Endothelial cell (in vitro differentiated cells): ENCODE measurements at regions not wholly inside any gene's neighbourhood (a gene's known extent, or its start where the extent isn't known, plus 50 kb on each side); places are given as distances from the start of the nearest gene placed in this dataset.

ENCODE experiments used
- DNase-seq: peaks from one replicate; pipeline ENCODE4 v3.0.0; 2021; ENCODE audit warnings: low spot score
- H3K27ac Mint-ChIP-seq: one replicate; pipeline ENCODE4 v1.8.0; 2021; ENCODE audit warnings: mixed read lengths, inconsistent platforms; ENCODE audit not compliant: unreplicated experiment
- H3K27me3 Mint-ChIP-seq: one replicate; pipeline ENCODE4 v1.8.0; 2021; ENCODE audit warnings: mild to moderate bottlenecking, moderate library complexity, mixed read lengths, inconsistent platforms; ENCODE audit not compliant: unreplicated experiment
- H3K36me3 Mint-ChIP-seq: one replicate; pipeline ENCODE4 v1.8.0; 2021; ENCODE audit warnings: mild to moderate bottlenecking, low read depth, mixed read lengths, inconsistent platforms; ENCODE audit not compliant: unreplicated experiment
- H3K4me1 Mint-ChIP-seq: one replicate; pipeline ENCODE4 v1.8.0; 2021; ENCODE audit warnings: mild to moderate bottlenecking, mixed read lengths, inconsistent platforms; ENCODE audit not compliant: unreplicated experiment
- H3K4me3 Mint-ChIP-seq: one replicate; pipeline ENCODE4 v1.8.0; 2021; ENCODE audit warnings: mild to moderate bottlenecking, mixed read lengths, inconsistent platforms; ENCODE audit not compliant: unreplicated experiment
- H3K9me3 Mint-ChIP-seq: one replicate; pipeline ENCODE4 v1.8.0; 2021; ENCODE audit warnings: mixed read lengths, inconsistent platforms; ENCODE audit not compliant: unreplicated experiment
- TF ChIP-seq, protein P1 (sequence below): fragments of 200-600 bp; sonication (generic); IDR thresholded peaks from one replicate; pipeline ENCODE4 v1.5.0; 2021; ENCODE audit warnings: antibody characterized with exemption; ENCODE audit not compliant: unreplicated experiment

DNA sequence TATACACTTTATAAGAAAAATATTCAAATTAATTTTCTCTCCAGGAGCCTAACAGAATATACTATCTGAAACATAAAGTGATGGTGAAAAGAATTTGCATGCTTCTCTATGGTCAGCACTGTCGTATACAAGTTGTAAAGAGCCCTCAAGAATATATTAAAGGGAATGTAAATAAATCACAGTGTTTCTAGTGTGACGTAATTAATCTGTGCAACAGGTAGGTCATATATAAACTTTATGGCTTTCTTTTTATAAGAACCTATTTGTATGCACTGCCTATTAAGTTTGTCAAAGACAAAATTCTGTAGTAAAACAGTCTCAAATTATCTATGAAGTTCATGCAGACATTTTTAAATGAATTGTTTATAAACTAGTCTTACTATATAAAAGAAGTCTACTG, 347.9 kb upstream of the EYS start:
- H3K27ac Mint-ChIP-seq: no peak overlapping the region
- H3K9me3 Mint-ChIP-seq: no peaks in the 10 kb centered on the region
- H3K36me3 Mint-ChIP-seq: no peaks in the 10 kb centered on the region
- no peak for DNase-seq
- H3K4me1 Mint-ChIP-seq: no peaks in the 10 kb centered on the region
- H3K27me3 Mint-ChIP-seq: no peaks in the 10 kb centered on the region
- H3K4me3 Mint-ChIP-seq: no peak overlapping the region
- TF ChIP-seq, protein P1, sequence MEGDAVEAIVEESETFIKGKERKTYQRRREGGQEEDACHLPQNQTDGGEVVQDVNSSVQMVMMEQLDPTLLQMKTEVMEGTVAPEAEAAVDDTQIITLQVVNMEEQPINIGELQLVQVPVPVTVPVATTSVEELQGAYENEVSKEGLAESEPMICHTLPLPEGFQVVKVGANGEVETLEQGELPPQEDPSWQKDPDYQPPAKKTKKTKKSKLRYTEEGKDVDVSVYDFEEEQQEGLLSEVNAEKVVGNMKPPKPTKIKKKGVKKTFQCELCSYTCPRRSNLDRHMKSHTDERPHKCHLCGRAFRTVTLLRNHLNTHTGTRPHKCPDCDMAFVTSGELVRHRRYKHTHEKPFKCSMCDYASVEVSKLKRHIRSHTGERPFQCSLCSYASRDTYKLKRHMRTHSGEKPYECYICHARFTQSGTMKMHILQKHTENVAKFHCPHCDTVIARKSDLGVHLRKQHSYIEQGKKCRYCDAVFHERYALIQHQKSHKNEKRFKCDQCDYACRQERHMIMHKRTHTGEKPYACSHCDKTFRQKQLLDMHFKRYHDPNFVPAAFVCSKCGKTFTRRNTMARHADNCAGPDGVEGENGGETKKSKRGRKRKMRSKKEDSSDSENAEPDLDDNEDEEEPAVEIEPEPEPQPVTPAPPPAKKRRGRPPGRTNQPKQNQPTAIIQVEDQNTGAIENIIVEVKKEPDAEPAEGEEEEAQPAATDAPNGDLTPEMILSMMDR: no peak

DNA sequence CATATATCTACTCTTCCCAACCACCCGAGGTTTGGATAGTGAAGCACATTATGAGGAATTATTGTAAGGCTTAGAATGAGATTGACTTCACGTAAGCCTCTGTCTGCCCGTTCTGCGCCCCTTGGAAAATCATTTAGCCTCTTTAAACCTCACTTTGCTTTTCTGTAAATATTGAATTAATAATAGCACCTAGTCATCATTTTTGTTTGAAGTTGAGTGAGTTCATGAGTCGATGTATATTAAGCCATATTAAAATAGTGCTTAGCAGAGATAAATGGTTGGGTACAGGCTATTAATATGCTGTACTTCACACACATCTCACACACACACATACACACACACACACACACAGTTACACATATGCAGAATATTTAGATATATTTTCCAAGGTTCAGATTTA, 344.8 kb upstream of the EYS start:
- Mint-ChIP-seq H3K27me3 (no peaks in the 10 kb centered on the region), H3K4me3 (no peak overlapping the region), H3K4me1 (no peaks in the 10 kb centered on the region), H3K36me3 (no peaks in the 10 kb centered on the region), H3K9me3 (no peaks in the 10 kb centered on the region), H3K27ac (no peak overlapping the region)
- no peak for DNase-seq
- TF ChIP-seq, protein P1: no peak

DNA sequence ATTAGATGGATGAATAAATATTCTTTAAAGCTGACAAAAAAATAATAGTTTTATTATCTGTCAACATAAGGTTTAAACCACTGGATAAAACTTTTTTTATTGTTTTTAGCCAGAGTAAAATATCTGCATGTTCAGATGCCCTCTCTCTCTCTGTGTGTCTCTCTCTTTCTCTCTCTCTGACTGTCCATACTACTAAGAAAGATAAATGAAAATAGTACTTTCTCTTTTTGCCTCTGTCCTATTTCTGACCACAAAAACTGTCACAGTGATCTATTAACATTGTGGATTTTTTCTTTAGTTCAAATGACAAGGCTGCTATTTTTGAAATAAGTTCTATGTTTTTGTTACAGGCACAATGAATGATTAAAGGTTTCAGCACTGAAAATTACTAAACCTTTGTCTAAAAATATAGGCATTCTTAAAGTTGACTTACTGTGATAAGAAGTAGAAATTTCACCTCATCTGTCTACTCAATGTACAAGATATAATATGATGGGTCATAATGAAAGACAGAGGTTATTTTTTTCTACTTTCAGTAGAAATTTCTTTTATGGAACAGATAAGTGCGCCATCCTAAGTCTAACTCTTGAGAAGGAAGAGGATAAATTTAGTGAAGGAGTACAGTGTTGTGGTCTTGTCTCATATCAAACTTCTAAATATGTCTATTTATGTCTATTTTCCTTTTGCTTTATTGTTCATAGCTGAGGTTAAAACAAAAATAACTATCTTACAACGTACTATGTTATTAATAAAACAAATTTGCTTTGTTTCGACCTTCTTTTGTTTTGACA, 341.9 kb upstream of the EYS start:
- Mint-ChIP-seq H3K36me3 (no peaks in the 10 kb centered on the region), H3K9me3 (no peaks in the 10 kb centered on the region), H3K4me1 (no peaks in the 10 kb centered on the region), H3K4me3 (no peak overlapping the region), H3K27ac (no peak overlapping the region), H3K27me3 (no peaks in the 10 kb centered on the region)
- no peak for DNase-seq
- TF ChIP-seq, protein P1: no peak

DNA sequence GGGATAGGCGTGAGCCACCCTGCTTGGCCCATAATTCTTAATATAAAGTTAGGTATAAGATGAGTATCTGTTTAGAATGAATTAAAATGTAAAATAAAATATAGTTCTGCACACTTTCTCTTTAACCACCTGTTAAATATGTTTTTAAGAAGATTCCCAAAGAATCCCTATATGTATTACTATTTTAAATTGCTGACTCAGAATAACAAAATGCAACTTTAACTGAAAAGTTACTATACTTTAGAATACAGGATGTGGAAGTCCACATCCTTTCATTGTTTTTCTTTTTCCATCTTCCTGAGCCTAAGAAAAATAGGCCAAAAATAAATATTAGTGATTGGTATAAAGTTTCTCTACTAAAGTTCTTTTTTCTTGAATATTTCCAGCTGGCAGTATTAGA, 325.6 kb upstream of the EYS start:
- H3K27ac Mint-ChIP-seq: peak overlapping the region; percentile 57
- H3K36me3 Mint-ChIP-seq: no peaks in the 10 kb centered on the region
- H3K27me3 Mint-ChIP-seq: peaks cover 3% of the 10 kb centered on the region
- H3K4me1 Mint-ChIP-seq: peaks cover 7% of the 10 kb centered on the region
- TF ChIP-seq, protein P1: no peak
- no peaks in the 10 kb centered on the region for H3K9me3 Mint-ChIP-seq
- H3K4me3 Mint-ChIP-seq: no peak overlapping the region
- no peak for DNase-seq

DNA sequence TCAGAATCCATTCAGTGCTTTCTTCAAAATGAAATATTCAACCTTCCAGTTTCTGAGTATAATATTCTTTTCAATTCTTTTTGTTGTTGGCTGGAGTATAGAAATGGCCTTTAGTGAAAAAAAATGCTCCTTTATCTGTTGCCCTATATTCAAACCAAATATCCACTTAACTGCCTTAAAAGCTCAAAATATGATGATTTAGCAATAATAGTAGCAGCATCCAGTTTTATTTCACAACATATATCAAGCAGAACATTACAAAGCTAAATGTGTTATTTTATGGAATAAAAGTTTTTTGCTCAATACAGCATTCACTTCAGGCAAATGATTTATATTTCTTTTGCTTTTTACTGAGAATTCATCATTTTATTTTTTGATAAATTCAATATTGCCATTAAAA, 322.4 kb upstream of the EYS start:
- Mint-ChIP-seq H3K4me1 (peaks cover 9% of the 10 kb centered on the region), H3K27me3 (peaks cover 3% of the 10 kb centered on the region), H3K4me3 (no peak overlapping the region), H3K27ac (no peak overlapping the region), H3K36me3 (no peaks in the 10 kb centered on the region), H3K9me3 (no peaks in the 10 kb centered on the region)
- DNase-seq: no peak
- TF ChIP-seq, protein P1: no peak
